C4-2B (cell line): ENCODE measurements at regions not wholly inside any gene's neighbourhood (a gene's known extent, or its start where the extent isn't known, plus 50 kb on each side); places are given as distances from the start of the nearest gene placed in this dataset.

Experiments used
- H3K27ac ChIP-seq: fragments of 450-650 bp; 2 replicates; pipeline ENCODE4 v1.5.1; 2017
- ZFX ChIP-seq: fragments of 450-650 bp; IDR thresholded peaks from 2 replicates; pipeline ENCODE4 v1.6.1; 2017
- TF ChIP-seq, protein P1 (sequence below): fragments of 450-650 bp; conservative IDR thresholded peaks from 2 replicates; pipeline ENCODE4 v1.5.1; 2017; ENCODE audit warnings: mild to moderate bottlenecking

GRCh38 chr14:81871706-81872105, 338.1 kb upstream of the SEL1L start:
- TF ChIP-seq, protein P1, sequence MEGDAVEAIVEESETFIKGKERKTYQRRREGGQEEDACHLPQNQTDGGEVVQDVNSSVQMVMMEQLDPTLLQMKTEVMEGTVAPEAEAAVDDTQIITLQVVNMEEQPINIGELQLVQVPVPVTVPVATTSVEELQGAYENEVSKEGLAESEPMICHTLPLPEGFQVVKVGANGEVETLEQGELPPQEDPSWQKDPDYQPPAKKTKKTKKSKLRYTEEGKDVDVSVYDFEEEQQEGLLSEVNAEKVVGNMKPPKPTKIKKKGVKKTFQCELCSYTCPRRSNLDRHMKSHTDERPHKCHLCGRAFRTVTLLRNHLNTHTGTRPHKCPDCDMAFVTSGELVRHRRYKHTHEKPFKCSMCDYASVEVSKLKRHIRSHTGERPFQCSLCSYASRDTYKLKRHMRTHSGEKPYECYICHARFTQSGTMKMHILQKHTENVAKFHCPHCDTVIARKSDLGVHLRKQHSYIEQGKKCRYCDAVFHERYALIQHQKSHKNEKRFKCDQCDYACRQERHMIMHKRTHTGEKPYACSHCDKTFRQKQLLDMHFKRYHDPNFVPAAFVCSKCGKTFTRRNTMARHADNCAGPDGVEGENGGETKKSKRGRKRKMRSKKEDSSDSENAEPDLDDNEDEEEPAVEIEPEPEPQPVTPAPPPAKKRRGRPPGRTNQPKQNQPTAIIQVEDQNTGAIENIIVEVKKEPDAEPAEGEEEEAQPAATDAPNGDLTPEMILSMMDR, result no peak
- no peak for TF ChIP-seq ZFX
- H3K27ac ChIP-seq, result no peak overlapping the region

DNA sequence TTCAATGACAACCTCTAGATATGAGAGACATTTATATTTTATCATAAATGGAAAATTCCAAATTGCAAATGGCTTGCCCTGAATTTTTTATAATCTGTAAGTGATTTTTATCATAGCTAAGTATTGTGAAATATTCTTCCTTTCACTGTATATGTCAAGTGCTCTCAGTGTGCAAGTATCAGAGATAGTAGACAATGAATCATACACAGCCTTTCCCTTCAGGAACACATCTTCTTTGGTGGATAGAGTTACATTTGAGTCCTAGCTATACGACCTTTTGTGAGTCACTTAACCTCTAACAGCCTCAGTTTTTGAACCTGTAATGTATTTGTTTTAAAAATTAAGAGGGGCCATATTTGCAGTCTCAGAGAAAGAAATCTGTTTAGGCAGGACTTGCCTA, 350.7 kb upstream of the SEL1L start:
- H3K27ac ChIP-seq, result no peak overlapping the region
- TF ChIP-seq ZFX, result no peak
- TF ChIP-seq, protein P1, result no peak

DNA sequence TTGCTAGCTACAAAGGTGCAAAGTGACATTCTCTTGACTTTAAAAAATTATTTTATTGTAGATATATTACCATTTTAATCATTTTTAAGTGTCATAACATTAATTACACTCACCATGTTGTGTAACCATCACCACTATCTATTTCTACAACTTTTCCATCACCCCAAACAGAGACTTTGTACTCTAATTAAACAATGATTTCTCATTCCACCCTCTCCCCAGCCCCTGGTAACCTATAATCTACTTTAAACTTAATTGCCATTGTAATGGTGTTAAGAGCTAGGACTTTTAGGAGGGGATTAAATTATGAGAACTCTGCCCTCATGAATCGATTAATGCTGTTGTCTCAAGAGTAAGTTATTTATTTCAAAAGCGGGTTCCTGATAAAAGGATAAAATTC, 352.9 kb upstream of the SEL1L start:
- H3K27ac ChIP-seq, result no peak overlapping the region
- no peak for TF ChIP-seq ZFX
- TF ChIP-seq, protein P1, result no peak

GRCh38 chr14:81889529-81889928, 355.9 kb upstream of the SEL1L start:
- H3K27ac ChIP-seq, result no peak overlapping the region
- TF ChIP-seq ZFX, result no peak
- TF ChIP-seq, protein P1, result no peak

DNA sequence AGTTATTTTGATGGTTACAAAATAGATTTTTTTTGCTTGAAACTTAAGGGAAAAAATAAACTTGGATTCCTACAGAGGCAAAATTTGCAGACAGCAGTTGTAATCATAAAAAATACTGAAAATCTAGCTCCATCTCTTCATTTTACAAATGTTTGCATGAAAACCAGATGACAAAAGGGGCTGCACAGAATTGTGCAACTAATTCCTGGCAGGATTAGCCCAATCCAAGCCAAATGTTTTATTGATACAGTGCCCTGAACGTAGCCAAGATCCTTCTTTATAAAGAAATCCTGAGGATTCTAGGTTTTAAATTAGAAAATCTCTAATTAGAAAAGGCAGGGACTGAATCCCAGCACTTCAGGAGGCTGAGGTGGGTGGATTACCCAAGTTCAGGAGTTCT, 356.4 kb upstream of the SEL1L start:
- H3K27ac ChIP-seq, result no peak overlapping the region
- TF ChIP-seq, protein P1, result no peak
- TF ChIP-seq ZFX, result no peak

DNA sequence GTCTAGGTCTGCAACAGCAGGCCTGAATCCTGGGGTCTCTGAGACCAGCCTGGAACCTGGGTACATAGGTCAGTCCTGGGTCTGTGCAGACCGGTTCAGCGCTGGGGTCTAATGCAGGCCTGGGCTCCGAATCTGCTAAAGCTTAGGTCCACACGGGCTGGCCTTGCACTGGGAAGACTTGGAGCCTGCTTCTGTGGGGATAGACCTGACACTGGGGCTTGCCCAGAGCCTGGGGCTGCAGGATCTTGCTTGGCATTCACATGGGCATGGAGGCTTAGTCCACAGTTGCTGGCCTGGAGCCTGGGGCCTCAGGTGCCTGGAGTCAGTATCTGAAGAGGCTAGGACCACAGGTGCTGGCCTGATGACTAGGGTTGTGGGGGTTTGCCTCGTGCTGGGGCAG, 369.8 kb upstream of the SEL1L start:
- TF ChIP-seq, protein P1, result no peak
- no peak for TF ChIP-seq ZFX
- H3K27ac ChIP-seq, result no peak overlapping the region

DNA sequence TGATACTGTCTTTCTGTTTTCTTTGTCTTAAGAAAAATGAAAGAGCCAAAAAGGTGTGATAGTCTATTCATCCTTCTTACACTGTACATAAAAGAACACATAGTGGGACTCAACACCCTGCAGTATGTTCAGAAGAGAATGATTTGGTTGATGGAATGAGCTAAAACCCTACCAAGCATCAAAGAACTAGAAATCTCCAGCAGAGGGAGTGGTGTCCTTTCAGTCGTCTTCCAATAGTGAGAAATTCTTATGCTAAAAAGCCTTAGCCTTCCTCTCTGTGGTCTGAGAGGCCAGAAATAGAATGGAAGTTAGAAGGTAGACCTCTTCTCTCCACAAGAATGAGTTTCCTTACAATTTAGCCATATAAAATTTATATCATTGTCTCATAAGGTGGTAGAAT, 393.4 kb upstream of the SEL1L start:
- TF ChIP-seq, protein P1, result peak; percentile 29; the same call in 1 of the 2 replicates
- no peak for TF ChIP-seq ZFX
- H3K27ac ChIP-seq, result no peak overlapping the region
